Endodermal cell (in vitro differentiated cells): ENCODE measurements at regions not wholly inside any gene's neighbourhood (a gene's known extent, or its start where the extent isn't known, plus 50 kb on each side); places are given as distances from the start of the nearest gene placed in this dataset.

Source experiments
- DNase-seq: peaks from one replicate; pipeline ENCODE4 v3.0.0-alpha.2; 2017
- H3K27ac ChIP-seq: 2 replicates; pipeline ENCODE4 v1.5.1; 2013; ENCODE audit warnings: mild to moderate bottlenecking, low read depth, low read length, moderate library complexity
- H3K27me3 ChIP-seq: 2 replicates; pipeline ENCODE4 v1.6.1; 2013; ENCODE audit warnings: mild to moderate bottlenecking, low read length, moderate library complexity; ENCODE audit not compliant: insufficient read depth, control insufficient read depth, poor library complexity, severe bottlenecking
- H3K36me3 ChIP-seq: 2 replicates; pipeline ENCODE4 v1.7.0; 2013; ENCODE audit warnings: mild to moderate bottlenecking, low read length, moderate library complexity; ENCODE audit not compliant: control insufficient read depth, insufficient read depth
- H3K4me1 ChIP-seq: one replicate; pipeline ENCODE4 v1.7.0; 2013; ENCODE audit warnings: low read length; ENCODE audit not compliant: control insufficient read depth, insufficient read depth
- H3K4me3 ChIP-seq: 2 replicates; pipeline ENCODE4 v1.5.1; 2013; ENCODE audit warnings: mild to moderate bottlenecking, low read length, moderate library complexity
- H3K9ac ChIP-seq: 2 replicates; pipeline ENCODE4 v1.6.1; 2013; ENCODE audit warnings: mild to moderate bottlenecking, low read length, moderate library complexity; ENCODE audit not compliant: poor library complexity, severe bottlenecking; ENCODE audit errors: extremely low read depth
- H3K9me3 ChIP-seq: 2 replicates; pipeline ENCODE4 v1.6.1; 2013; ENCODE audit warnings: mild to moderate bottlenecking, low read length, moderate library complexity; ENCODE audit not compliant: control insufficient read depth
- H3K27ac Mint-ChIP-seq: 2 replicates; pipeline ENCODE4 v1.8.0; 2020; ENCODE audit warnings: mixed read lengths
- H3K27me3 Mint-ChIP-seq: 2 replicates; pipeline ENCODE4 v1.8.0; 2021; ENCODE audit warnings: mild to moderate bottlenecking, mixed read lengths; ENCODE audit not compliant: insufficient read depth
- H3K36me3 Mint-ChIP-seq: 2 replicates; pipeline ENCODE4 v1.8.0; 2020; ENCODE audit warnings: low read depth, mixed read lengths
- H3K4me1 Mint-ChIP-seq: 2 replicates; pipeline ENCODE4 v1.8.0; 2020; ENCODE audit warnings: mixed read lengths
- H3K4me3 Mint-ChIP-seq: 2 replicates; pipeline ENCODE4 v1.8.0; 2020; ENCODE audit warnings: mild to moderate bottlenecking, moderate library complexity, mixed read lengths
- H3K9me3 Mint-ChIP-seq: 2 replicates; pipeline ENCODE4 v1.8.0; 2020; ENCODE audit warnings: mild to moderate bottlenecking, mixed read lengths
- CTCF ChIP-seq: fragments of 200-600 bp; sonication (generic); conservative IDR thresholded peaks from 2 replicates; pipeline ENCODE4 v1.5.0; 2021; ENCODE audit warnings: antibody characterized with exemption, mild to moderate bottlenecking
- WGBS, 2 experiments: methylation state at CpG; one replicate each; pipeline versions ENCODE4 v1.1.5 to v1.1.7; 2013; ENCODE audit warnings: missing lambda C conversion rate in 2 of 2, mixed read lengths in 1 of 2; ENCODE audit not compliant: insufficient coverage in 1 of 2, insufficient read length in 1 of 2; 5-methylcytosine and 5-hydroxymethylcytosine counted together

- no peaks in the 10 kb centered on the region for H3K27me3 ChIP-seq
- DNase-seq, result no peak
- H3K27ac ChIP-seq, result peak overlapping the region; percentile 39
- H3K36me3 Mint-ChIP-seq, result peaks cover 1% of the 10 kb centered on the region
- H3K9me3 Mint-ChIP-seq, result no peaks in the 10 kb centered on the region
- no peak overlapping the region for H3K27ac Mint-ChIP-seq
- no peaks in the 10 kb centered on the region for H3K9me3 ChIP-seq
- H3K4me1 ChIP-seq, result no peaks in the 10 kb centered on the region
- no peak overlapping the region for H3K9ac ChIP-seq
- H3K27me3 Mint-ChIP-seq, result no peaks in the 10 kb centered on the region
- no peak for TF ChIP-seq CTCF
- H3K4me3 Mint-ChIP-seq, result no peak overlapping the region
- H3K4me3 ChIP-seq, result no peak overlapping the region
- H3K4me1 Mint-ChIP-seq, result no peaks in the 10 kb centered on the region
- no peaks in the 10 kb centered on the region for H3K36me3 ChIP-seq
- 87 to 91% methylated on average over 10 of the region's 10 CpGs for WGBS, 2 experiments
These were observed 569.2 kb downstream of the QKI start for GRCh38 chr6:163983679-163984078.

GRCh38 chr6:163974322-163974721, 559.8 kb downstream of the QKI start:
- Histone ChIP-seq H3K4me1 (no peaks in the 10 kb centered on the region), H3K27ac (no peak overlapping the region), H3K9me3 (no peaks in the 10 kb centered on the region), H3K27me3 (no peaks in the 10 kb centered on the region), H3K36me3 (no peaks in the 10 kb centered on the region), H3K4me3 (no peak overlapping the region), H3K9ac (no peak overlapping the region)
- no peak for DNase-seq
- Mint-ChIP-seq H3K4me3 (no peak overlapping the region), H3K27me3 (no peaks in the 10 kb centered on the region), H3K36me3 (peaks cover 1% of the 10 kb centered on the region), H3K4me1 (no peaks in the 10 kb centered on the region), H3K9me3 (peaks cover 10% of the 10 kb centered on the region), H3K27ac (no peak overlapping the region)
- WGBS, 2 experiments, result 86% methylated on average over 2 of the region's 2 CpGs; no CpG with 5 or more reads in 1 of the 2 experiments
- TF ChIP-seq CTCF, result no peak

- Mint-ChIP-seq H3K27me3 (no peaks in the 10 kb centered on the region), H3K27ac (no peak overlapping the region), H3K9me3 (peaks cover 4% of the 10 kb centered on the region), H3K4me3 (no peak overlapping the region), H3K4me1 (no peaks in the 10 kb centered on the region), H3K36me3 (no peaks in the 10 kb centered on the region)
- H3K4me1 ChIP-seq, result no peaks in the 10 kb centered on the region
- no peak for TF ChIP-seq CTCF
- H3K4me3 ChIP-seq, result no peak overlapping the region
- no peak overlapping the region for H3K9ac ChIP-seq
- DNase-seq, result no peak
- no peaks in the 10 kb centered on the region for H3K36me3 ChIP-seq
- H3K27me3 ChIP-seq, result no peaks in the 10 kb centered on the region
- 94 to 95% methylated on average over 32 to 59 of the region's 59 CpGs for WGBS, 2 experiments
- H3K9me3 ChIP-seq, result no peaks in the 10 kb centered on the region
- no peak overlapping the region for H3K27ac ChIP-seq
These were observed 557.6 kb downstream of the QKI start for GRCh38 chr6:163971841-163972838.
